Neuronal stem cell (in vitro differentiated cells): ENCODE measurements at regions not wholly inside any gene's neighbourhood (a gene's known extent, or its start where the extent isn't known, plus 50 kb on each side); places are given as distances from the start of the nearest gene placed in this dataset.

Experiments used
- DNase-seq: peaks from one replicate; pipeline ENCODE4 v3.0.0-alpha.2; 2013; ENCODE audit warnings: low spot score
- H2AFZ ChIP-seq: one replicate; pipeline ENCODE4 v1.6.1; 2013; ENCODE audit warnings: mild to moderate bottlenecking, low read length, inconsistent platforms
- H2AK5ac ChIP-seq: 2 replicates; pipeline ENCODE4 v1.6.1; 2013; ENCODE audit warnings: low read depth, mild to moderate bottlenecking, inconsistent platforms, low read length, moderate library complexity, mixed read lengths
- H2BK120ac ChIP-seq: 2 replicates; pipeline ENCODE4 v1.6.1; 2013; ENCODE audit warnings: low read depth, mild to moderate bottlenecking, inconsistent platforms, low read length, moderate library complexity, mixed read lengths
- H2BK12ac ChIP-seq: one replicate; pipeline ENCODE4 v1.6.1; 2013; ENCODE audit warnings: low read length, inconsistent platforms
- H2BK15ac ChIP-seq: 2 replicates; pipeline ENCODE4 v1.6.1; 2013; ENCODE audit warnings: mild to moderate bottlenecking, low read length, inconsistent platforms, mixed read lengths
- H2BK5ac ChIP-seq: one replicate; pipeline ENCODE4 v1.6.1; 2013; ENCODE audit warnings: inconsistent platforms, mild to moderate bottlenecking, low read length, moderate library complexity
- H3K14ac ChIP-seq: one replicate; pipeline ENCODE4 v1.6.1; 2013; ENCODE audit warnings: low read length, inconsistent platforms
- H3K18ac ChIP-seq: 2 replicates; pipeline ENCODE4 v1.6.1; 2013; ENCODE audit warnings: low read length, inconsistent platforms
- H3K23ac ChIP-seq: 2 replicates; pipeline ENCODE4 v1.6.1; 2013; ENCODE audit warnings: low read depth, mild to moderate bottlenecking, mixed read lengths, low read length, inconsistent platforms; ENCODE audit not compliant: poor library complexity
- H3K27ac ChIP-seq: replicated peaks from 3 replicates; pipeline ENCODE4 v1.5.1; 2013; ENCODE audit warnings: low read length, inconsistent platforms
- H3K27me3 ChIP-seq, 3 experiments: 2 replicates each; pipeline ENCODE4 v1.6.1; 2013; ENCODE audit warnings: low read length in 3 of 3, mild to moderate bottlenecking in 2 of 3, inconsistent platforms in 1 of 3, low read depth in 1 of 3, mixed read lengths in 1 of 3, moderate library complexity in 1 of 3; ENCODE audit not compliant: control insufficient read depth in 3 of 3, insufficient read depth in 3 of 3
- H3K36me3 ChIP-seq, 2 donors: replicated peaks in 1 of 2; 2 replicates each; pipeline ENCODE4 v1.6.1; 2013; ENCODE audit warnings: low read length in 2 of 2; ENCODE audit not compliant: control insufficient read depth in 2 of 2, insufficient read depth in 2 of 2
- H3K4ac ChIP-seq: 2 replicates; pipeline ENCODE4 v1.6.1; 2013; ENCODE audit warnings: inconsistent platforms, mild to moderate bottlenecking, low read length, moderate library complexity
- H3K4me1 ChIP-seq, 2 donors: 1 replicate in 1 of 2; 2 replicates in 1 of 2; pipeline ENCODE4 v1.6.1; 2013; ENCODE audit warnings: low read length in 2 of 2, low read depth in 1 of 2; ENCODE audit not compliant: control insufficient read depth in 2 of 2, insufficient read depth in 1 of 2
- H3K4me2 ChIP-seq: one replicate; pipeline ENCODE4 v1.6.1; 2013; ENCODE audit warnings: mild to moderate bottlenecking, low read length, inconsistent platforms; ENCODE audit not compliant: insufficient read depth, poor library complexity, severe bottlenecking
- H3K4me3 ChIP-seq, 2 donors: 2 replicates each; pipeline ENCODE4 v1.5.1; 2013; ENCODE audit warnings: low read length in 2 of 2, mild to moderate bottlenecking in 2 of 2, inconsistent platforms in 1 of 2, moderate library complexity in 1 of 2
- H3K79me1 ChIP-seq: one replicate; pipeline ENCODE4 v1.6.1; 2013; ENCODE audit warnings: low read depth, mild to moderate bottlenecking, inconsistent platforms, low read length, moderate library complexity
- H3K9ac ChIP-seq: one replicate; pipeline ENCODE4 v1.6.1; 2013; ENCODE audit warnings: mild to moderate bottlenecking, low read depth, low read length, inconsistent platforms; ENCODE audit not compliant: poor library complexity
- H3K9me3 ChIP-seq, 2 donors: replicated peaks in 1 of 2; 2 replicates each; pipeline versions ENCODE3 to v1.6.1; 2013; ENCODE audit warnings: low read length in 2 of 2, mild to moderate bottlenecking in 2 of 2, inconsistent platforms in 1 of 2, low read depth in 1 of 2, mixed read lengths in 1 of 2, moderate library complexity in 1 of 2; ENCODE audit not compliant: control insufficient read depth in 2 of 2, insufficient read depth in 1 of 2
- H4K8ac ChIP-seq: one replicate; pipeline ENCODE4 v1.6.1; 2013; ENCODE audit warnings: low read depth, mild to moderate bottlenecking, inconsistent platforms, low read length, moderate library complexity
- H4K91ac ChIP-seq: one replicate; pipeline ENCODE4 v1.6.1; 2013; ENCODE audit warnings: low read length, low read depth, mild to moderate bottlenecking, inconsistent platforms; ENCODE audit not compliant: poor library complexity
- WGBS, 2 donors: extraction: QIAGEN DNeasy Blood & Tissue Kit; methylation state at CpG; one replicate each; pipeline ENCODE4 v1.1.7; 2013; ENCODE audit warnings: missing lambda C conversion rate in 2 of 2, mixed read lengths in 1 of 2; ENCODE audit not compliant: insufficient read length in 2 of 2, insufficient replicate concordance in 1 of 2; ENCODE audit errors: extremely low coverage in 2 of 2; 5-methylcytosine and 5-hydroxymethylcytosine counted together

DNA sequence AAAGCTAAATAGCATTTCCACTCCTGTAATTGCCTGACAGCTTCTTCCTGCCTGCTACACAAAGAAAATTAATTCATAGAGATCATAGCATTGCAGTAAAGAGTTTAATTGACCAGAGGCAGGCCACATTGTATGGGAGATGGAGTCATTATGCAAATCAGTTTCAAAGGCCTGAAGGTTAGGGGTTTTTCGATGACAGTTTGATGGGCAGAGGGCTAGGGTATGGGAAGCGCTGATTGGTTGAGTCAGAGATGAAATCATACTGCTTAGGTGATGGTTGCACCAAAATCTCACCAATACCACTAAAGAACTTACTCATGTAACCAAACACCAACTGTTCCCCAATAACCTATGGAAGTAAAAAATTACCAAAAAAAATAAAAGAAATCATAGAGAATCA is 599.0 kb downstream of the NUP35 start:
- Histone ChIP-seq H2BK15ac (no peak overlapping the region), H3K27me3 (no peaks in the 10 kb centered on the region), H2BK12ac (no peak overlapping the region), H3K4me3 (no peak overlapping the region), H2BK120ac (no peak overlapping the region), H3K4ac (no peak overlapping the region), H2AFZ (no peak overlapping the region), H3K27ac (no peak overlapping the region), H2AK5ac (no peak overlapping the region), H3K18ac (no peak overlapping the region), H3K36me3 (no peaks in the 10 kb centered on the region), H3K23ac (no peak overlapping the region), H3K9me3 (no peaks in the 10 kb centered on the region), H4K91ac (no peak overlapping the region), H3K4me2 (no peak overlapping the region), H3K9ac (no peak overlapping the region), H3K14ac (no peak overlapping the region), H4K8ac (no peak overlapping the region), H2BK5ac (no peak overlapping the region), H3K79me1 (no peaks in the 10 kb centered on the region), H3K4me1 (no peaks in the 10 kb centered on the region)
- WGBS, 2 donors: no CpG with 5 or more reads among the region's 2 CpGs
- no peak for DNase-seq

DNA sequence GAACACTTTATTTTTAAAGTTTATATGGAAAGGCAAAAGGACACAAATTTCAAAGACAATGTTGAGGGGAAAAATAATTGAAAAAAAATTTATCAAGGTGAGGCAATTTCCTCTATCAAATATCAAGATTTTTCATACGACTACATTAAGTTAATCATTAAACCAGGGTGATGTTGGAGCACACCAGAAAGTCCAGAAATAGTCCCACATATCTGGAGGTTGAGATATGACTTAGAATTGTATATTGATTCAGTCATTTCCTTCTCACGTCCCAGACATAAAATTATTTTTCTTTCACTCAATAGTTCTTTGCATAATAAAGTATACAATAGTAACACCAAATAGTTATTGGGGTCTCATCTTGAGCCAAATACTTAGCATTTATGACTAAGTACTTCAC is 605.1 kb downstream of the NUP35 start:
- H3K36me3 ChIP-seq: no peaks in the 10 kb centered on the region
- H3K4ac ChIP-seq: no peak overlapping the region
- H3K4me1 ChIP-seq: no peaks in the 10 kb centered on the region
- H3K14ac ChIP-seq: no peak overlapping the region
- no peak overlapping the region for H3K18ac ChIP-seq
- H2BK15ac ChIP-seq: no peak overlapping the region
- H3K79me1 ChIP-seq: no peaks in the 10 kb centered on the region
- DNase-seq: no peak
- H2BK12ac ChIP-seq: no peak overlapping the region
- H3K27me3 ChIP-seq: no peaks in the 10 kb centered on the region
- H4K8ac ChIP-seq: no peak overlapping the region
- H4K91ac ChIP-seq: no peak overlapping the region
- no peak overlapping the region for H2AK5ac ChIP-seq
- H3K27ac ChIP-seq: no peak overlapping the region
- no peak overlapping the region for H2BK120ac ChIP-seq
- no peak overlapping the region for H3K23ac ChIP-seq
- H3K4me3 ChIP-seq: no peak overlapping the region
- no peaks in the 10 kb centered on the region for H3K9me3 ChIP-seq
- no peak overlapping the region for H2BK5ac ChIP-seq
- no CpG with 5 or more reads among the region's 2 CpGs for WGBS, 2 donors
- no peak overlapping the region for H3K9ac ChIP-seq
- H3K4me2 ChIP-seq: no peak overlapping the region
- no peak overlapping the region for H2AFZ ChIP-seq

DNA sequence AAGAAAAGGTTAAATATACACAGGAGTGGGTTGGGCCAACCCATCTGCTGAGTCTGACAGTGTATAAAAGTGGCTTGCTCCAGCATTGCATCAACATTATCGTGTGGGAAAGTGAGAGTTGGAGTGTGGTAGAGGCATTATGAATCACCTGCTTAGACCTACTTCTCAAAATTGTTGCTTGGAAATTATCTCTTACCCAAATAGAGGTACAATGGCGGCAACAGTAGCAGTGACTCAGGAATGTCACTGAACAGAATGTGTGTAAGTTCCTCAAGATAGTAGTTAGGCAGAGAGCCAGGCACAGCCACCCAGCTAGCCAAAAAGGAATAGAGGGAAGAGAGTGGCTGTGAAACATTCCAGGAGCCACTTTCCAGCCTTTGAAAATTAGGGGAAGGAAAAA is 616.0 kb downstream of the NUP35 start:
- Histone ChIP-seq H4K91ac (no peak overlapping the region), H3K27me3 (no peaks in the 10 kb centered on the region), H3K36me3 (no peaks in the 10 kb centered on the region), H2BK120ac (no peak overlapping the region), H3K9ac (no peak overlapping the region), H3K23ac (no peak overlapping the region), H3K4me2 (no peak overlapping the region), H2AK5ac (no peak overlapping the region), H4K8ac (no peak overlapping the region), H2BK12ac (no peak overlapping the region), H3K18ac (no peak overlapping the region), H3K4me1 (no peaks in the 10 kb centered on the region), H3K79me1 (no peaks in the 10 kb centered on the region), H3K27ac (no peak overlapping the region), H3K4ac (no peak overlapping the region), H3K9me3 (no peaks in the 10 kb centered on the region), H3K4me3 (no peak overlapping the region), H2AFZ (no peak overlapping the region), H2BK15ac (no peak overlapping the region), H2BK5ac (no peak overlapping the region), H3K14ac (no peak overlapping the region)
- DNase-seq: no peak
- no CpG with 5 or more reads among the region's 2 CpGs for WGBS, 2 donors

DNA sequence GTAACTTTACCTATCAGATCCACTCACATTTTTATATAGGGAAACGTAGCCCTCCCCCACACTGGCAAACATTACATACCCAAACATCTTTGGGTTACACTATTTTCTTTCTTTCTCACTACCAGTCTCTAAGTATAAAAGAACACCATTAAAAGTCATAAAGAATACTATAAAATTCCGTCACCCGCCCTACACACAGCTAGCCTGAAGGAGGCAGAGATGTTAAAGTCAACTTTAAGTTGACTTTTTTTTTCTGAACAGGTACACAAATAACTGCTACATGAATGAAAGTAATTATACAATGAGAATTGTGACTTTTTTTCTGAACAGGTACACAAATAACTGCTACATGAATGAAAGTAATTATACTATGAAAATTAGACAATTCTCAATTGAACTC is 628.3 kb downstream of the NUP35 start:
- no CpG with 5 or more reads among the region's 3 CpGs for WGBS, 2 donors
- Histone ChIP-seq H3K4me2 (no peak overlapping the region), H3K36me3 (no peaks in the 10 kb centered on the region), H4K91ac (no peak overlapping the region), H2AFZ (no peak overlapping the region), H3K4ac (no peak overlapping the region), H3K9ac (no peak overlapping the region), H3K79me1 (no peaks in the 10 kb centered on the region), H3K18ac (no peak overlapping the region), H3K23ac (no peak overlapping the region), H2BK12ac (no peak overlapping the region), H3K27ac (no peak overlapping the region), H3K14ac (no peak overlapping the region), H2BK5ac (no peak overlapping the region), H3K4me3 (no peak overlapping the region), H3K9me3 (no peaks in the 10 kb centered on the region), H2AK5ac (no peak overlapping the region), H2BK120ac (no peak overlapping the region), H3K4me1 (no peaks in the 10 kb centered on the region), H4K8ac (no peak overlapping the region), H3K27me3 (no peaks in the 10 kb centered on the region), H2BK15ac (no peak overlapping the region)
- DNase-seq: no peak
